Fibroblast of lung (primary cell): ENCODE measurements at regions not wholly inside any gene's neighbourhood (a gene's known extent, or its start where the extent isn't known, plus 50 kb on each side); places are given as distances from the start of the nearest gene placed in this dataset.

Source experiments
- DNase-seq, 2 donors: peaks; one replicate each; pipeline versions ENCODE4 v3.0.0 to v3.0.0-alpha.2; 2010; ENCODE audit warnings: low read depth in 2 of 2
- H2AFZ ChIP-seq: 2 replicates; pipeline ENCODE4 v1.5.1; 2012; ENCODE audit warnings: low read length, control low read depth, inconsistent platforms
- H3K27ac ChIP-seq: 2 replicates; pipeline ENCODE4 v1.5.1; 2011; ENCODE audit warnings: low read length, control low read depth; ENCODE audit not compliant: insufficient read depth
- H3K27me3 ChIP-seq: 2 replicates; pipeline ENCODE4 v1.5.1; 2011; ENCODE audit warnings: mild to moderate bottlenecking, low read length; ENCODE audit not compliant: control insufficient read depth, insufficient read depth
- H3K36me3 ChIP-seq: 2 replicates; pipeline ENCODE4 v1.5.1; 2011; ENCODE audit warnings: low read length; ENCODE audit not compliant: control insufficient read depth, insufficient read depth
- H3K4me1 ChIP-seq: 2 replicates; pipeline ENCODE4 v1.5.1; 2011; ENCODE audit warnings: low read length; ENCODE audit not compliant: control insufficient read depth, insufficient read depth; ENCODE audit errors: extremely low read depth
- H3K4me2 ChIP-seq: 2 replicates; pipeline ENCODE4 v1.5.1; 2011; ENCODE audit warnings: low read length, control low read depth; ENCODE audit not compliant: insufficient read depth; ENCODE audit errors: extremely low read depth
- H3K4me3 ChIP-seq, 4 experiments: fragments of 200-600 bp in 1 of 4; sonication (generic) in 1 of 4; replicated peaks in 1 of 4; 2 replicates each; pipeline ENCODE4 v1.5.1; 2011 to 2016; ENCODE audit warnings: low read length in 4 of 4, low read depth in 3 of 4, mild to moderate bottlenecking in 3 of 4, control low read depth in 2 of 4, inconsistent platforms in 1 of 4, mixed read lengths in 1 of 4; ENCODE audit not compliant: insufficient read depth in 1 of 4; ENCODE audit errors: control extremely low read depth in 1 of 4
- H3K79me2 ChIP-seq: 2 replicates; pipeline ENCODE4 v1.5.1; 2012; ENCODE audit warnings: mild to moderate bottlenecking, low read length, inconsistent platforms; ENCODE audit not compliant: control insufficient read depth, insufficient read depth
- H3K9ac ChIP-seq: 2 replicates; pipeline ENCODE4 v1.5.1; 2011; ENCODE audit warnings: mild to moderate bottlenecking, low read length, control low read depth; ENCODE audit not compliant: insufficient read depth
- H3K9me3 ChIP-seq: 2 replicates; pipeline ENCODE4 v1.5.1; 2012; ENCODE audit warnings: low read depth, low read length; ENCODE audit not compliant: control insufficient read depth, insufficient read depth
- H4K20me1 ChIP-seq: 2 replicates; pipeline ENCODE4 v1.5.1; 2011; ENCODE audit warnings: low read length; ENCODE audit not compliant: control insufficient read depth, insufficient read depth; ENCODE audit errors: extremely low read depth
- CTCF ChIP-seq, 2 donors: IDR thresholded peaks in 1 of 2; conservative IDR thresholded peaks in 1 of 2; 1 replicate in 1 of 2; 2 replicates in 1 of 2; pipeline ENCODE4 v1.5.1; 2011 to 2012; ENCODE audit warnings: low read length in 2 of 2, control low read depth in 1 of 2, inconsistent platforms in 1 of 2, low read depth in 1 of 2, mild to moderate bottlenecking in 1 of 2
- EZH2 ChIP-seq: IDR thresholded peaks from 2 replicates; pipeline ENCODE4 v1.5.1; 2012; ENCODE audit warnings: low read length, control low read depth, mild to moderate bottlenecking; ENCODE audit errors: missing control alignments

GRCh38 chr17:71387456-71387855 is 733.4 kb upstream of the SOX9 start:
- DNase-seq: peak in 1 of 2 donors; percentile 21
- H3K4me1 ChIP-seq: no peaks in the 10 kb centered on the region
- H3K4me3 ChIP-seq: no peak overlapping the region
- no peak overlapping the region for H3K4me2 ChIP-seq
- no peak overlapping the region for H2AFZ ChIP-seq
- H3K27ac ChIP-seq: no peak overlapping the region
- H3K27me3 ChIP-seq: no peaks in the 10 kb centered on the region
- TF ChIP-seq CTCF (conservative IDR thresholded peaks at IDR 0.05 in 1 of 2, IDR thresholded peaks at IDR 0.05 in 1 of 2; ENCODE audit: low read depth in 1 of 2, low read length in 2 of 2): no peak
- TF ChIP-seq EZH2: no peak
- H3K36me3 ChIP-seq: no peaks in the 10 kb centered on the region
- H4K20me1 ChIP-seq: no peaks in the 10 kb centered on the region
- no peaks in the 10 kb centered on the region for H3K9me3 ChIP-seq
- H3K9ac ChIP-seq: no peak overlapping the region
- H3K79me2 ChIP-seq: no peaks in the 10 kb centered on the region

GRCh38 chr17:71392715-71393567 is 727.9 kb upstream of the SOX9 start:
- DNase-seq: peak; percentile 60 to 84
- TF ChIP-seq CTCF (conservative IDR thresholded peaks at IDR 0.05 in 1 of 2, IDR thresholded peaks at IDR 0.05 in 1 of 2; ENCODE audit: low read depth in 1 of 2, low read length in 2 of 2): no peak
- no peak for TF ChIP-seq EZH2

GRCh38 chr17:71395901-71396300 is 724.9 kb upstream of the SOX9 start:
- TF ChIP-seq CTCF (conservative IDR thresholded peaks at IDR 0.05 in 1 of 2, IDR thresholded peaks at IDR 0.05 in 1 of 2; ENCODE audit: low read depth in 1 of 2, low read length in 2 of 2): no peak
- TF ChIP-seq EZH2: no peak
- Histone ChIP-seq H3K9ac (no peak overlapping the region), H3K36me3 (no peaks in the 10 kb centered on the region), H4K20me1 (no peaks in the 10 kb centered on the region), H3K9me3 (no peaks in the 10 kb centered on the region), H3K27ac (no peak overlapping the region), H3K4me2 (no peak overlapping the region), H3K79me2 (no peaks in the 10 kb centered on the region), H3K4me3 (no peak overlapping the region), H2AFZ (no peak overlapping the region), H3K4me1 (no peaks in the 10 kb centered on the region), H3K27me3 (no peaks in the 10 kb centered on the region)
- DNase-seq: peak in 1 of 2 donors; percentile 42

More at GRCh38 chr17:71392715-71393567, 727.9 kb upstream of the SOX9 start:
- H2AFZ ChIP-seq: no peak overlapping the region
- no peaks in the 10 kb centered on the region for H3K27me3 ChIP-seq
- H3K9ac ChIP-seq: no peak overlapping the region
- no peaks in the 10 kb centered on the region for H3K4me1 ChIP-seq
- H3K4me3 ChIP-seq: no peak overlapping the region
- no peaks in the 10 kb centered on the region for H4K20me1 ChIP-seq
- H3K36me3 ChIP-seq: no peaks in the 10 kb centered on the region
- H3K79me2 ChIP-seq: no peaks in the 10 kb centered on the region
- H3K4me2 ChIP-seq: no peak overlapping the region
- H3K27ac ChIP-seq: no peak overlapping the region
- no peaks in the 10 kb centered on the region for H3K9me3 ChIP-seq
